GM13976 (cell line): ENCODE measurements at regions not wholly inside any gene's neighbourhood (a gene's known extent, or its start where the extent isn't known, plus 50 kb on each side); places are given as distances from the start of the nearest gene placed in this dataset.

Experiments used
- DNase-seq: peaks from one replicate; pipeline ENCODE4 v3.0.0; 2012; ENCODE audit warnings: low spot score
- CTCF ChIP-seq: IDR thresholded peaks from 2 replicates; pipeline ENCODE4 v1.5.1; 2012; ENCODE audit warnings: borderline replicate concordance, mild to moderate bottlenecking; ENCODE audit not compliant: insufficient read depth; ENCODE audit errors: extremely low read depth, missing control alignments, control extremely low read depth
- in situ Hi-C: fragments of 300-500 bp; cut with MboI; formaldehyde crosslinking; loops from one replicate; pipeline ENCODE4 v1.12.0; 2022; ENCODE audit warnings: low sequenced_read_pairs, mixed read lengths, inconsistent platforms; ENCODE audit not compliant: unreplicated experiment

DNA sequence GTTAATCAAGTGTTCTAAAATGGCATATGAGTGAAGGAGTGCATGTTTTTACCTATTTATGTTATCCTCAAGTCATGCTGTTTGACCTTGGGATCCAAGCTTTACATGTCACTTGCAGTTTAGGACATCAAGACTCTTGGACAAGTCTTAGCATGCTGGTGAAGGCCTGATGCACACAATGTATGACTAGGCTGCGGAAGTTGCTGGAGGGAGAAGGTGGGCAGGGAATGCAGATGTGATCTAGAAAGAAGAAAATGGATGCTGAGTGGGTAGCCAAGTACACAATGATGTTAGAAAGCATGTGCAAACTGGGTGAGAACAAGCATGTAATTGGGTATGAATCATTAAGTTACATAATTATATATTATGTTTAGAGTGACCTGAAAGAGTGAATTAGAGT is 301.8 kb downstream of the BRINP2 start:
- in situ Hi-C loops = no loop called here
- no peak for DNase-seq
- TF ChIP-seq CTCF = no peak

DNA sequence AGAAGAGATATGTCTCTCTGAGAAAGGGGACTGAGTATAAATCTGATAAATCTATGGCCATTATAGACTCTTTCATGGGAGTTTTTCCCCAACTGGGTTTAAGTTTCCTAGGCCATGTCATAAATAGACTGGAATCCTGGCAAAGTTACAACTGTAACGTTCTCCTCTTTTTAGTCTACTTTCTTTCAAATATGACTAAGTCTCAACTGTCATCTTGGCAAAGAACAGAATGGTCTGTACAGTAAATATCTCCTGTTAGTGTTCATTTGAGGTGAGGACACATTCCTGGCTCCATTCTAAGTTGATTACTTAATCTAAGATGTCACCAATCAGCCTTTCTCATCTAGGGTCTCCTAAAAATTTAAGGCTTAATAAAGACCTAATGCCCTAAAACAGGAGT is 300.5 kb downstream of the BRINP2 start:
- TF ChIP-seq CTCF = no peak
- DNase-seq = no peak
- in situ Hi-C loops = no loop called here

GRCh38 chr1:177469519-177469918 is 298.8 kb downstream of the BRINP2 start:
- no peak for DNase-seq
- no peak for TF ChIP-seq CTCF
- in situ Hi-C loops = no loop called here

GRCh38 chr1:177466286-177466685 is 295.5 kb downstream of the BRINP2 start:
- no peak for DNase-seq
- in situ Hi-C loops = no loop called here
- no peak for TF ChIP-seq CTCF

GRCh38 chr1:177464686-177465085 is 293.9 kb downstream of the BRINP2 start:
- in situ Hi-C loops = no loop called here
- no peak for DNase-seq
- TF ChIP-seq CTCF = no peak

- in situ Hi-C loops = no loop called here
- TF ChIP-seq CTCF = no peak
- DNase-seq = no peak
Observed at GRCh38 chr1:177451191-177451590, 280.4 kb downstream of the BRINP2 start.
